CD4-positive, alpha-beta T cell (primary cell): ENCODE measurements at regions not wholly inside any gene's neighbourhood (a gene's known extent, or its start where the extent isn't known, plus 50 kb on each side); places are given as distances from the start of the nearest gene placed in this dataset.
"Not testable (repeated sequence)": the region's sequence is repeated elsewhere in the genome, so short reads cannot be mapped to it uniquely, and the experiment has no call there.

Experiments
- ATAC-seq: fragments of 200-7000 bp; cut with Tn5 transposase; one replicate; pipeline ENCODE4 v1.10.0; 2022; ENCODE audit warnings: mild to moderate bottlenecking; ENCODE audit not compliant: poor library complexity
- CTCF ChIA-PET: fragments of 350-600 bp; sonication (Branson Sonifier 250); formaldehyde crosslinking; loops from one replicate; lab custom pipeline; 2021; ENCODE audit warnings: antibody characterized with exemption, inconsistent platforms; lab: Charles Lee
- POLR2A ChIA-PET: fragments of 350-600 bp; sonication (Branson Sonifier 250); formaldehyde crosslinking; loops from one replicate; lab custom pipeline; 2021; ENCODE audit warnings: antibody characterized with exemption, inconsistent platforms; lab: Charles Lee
- DNase-seq, 14 experiments: peaks; one replicate each; pipeline ENCODE4 v3.0.0-alpha.2; 2013 to 2020; ENCODE audit warnings: mixed read lengths in 2 of 14
- H3K27ac ChIP-seq, 2 donors: one replicate each; pipeline versions ENCODE4 v1.5.1 to v1.7.0; 2013; ENCODE audit warnings: low read length in 2 of 2, low read depth in 1 of 2, mild to moderate bottlenecking in 1 of 2
- H3K27me3 ChIP-seq, 2 experiments: 1 replicate in 1 of 2; 2 replicates in 1 of 2; pipeline versions ENCODE4 v1.6.1 to v1.7.0; 2013; ENCODE audit warnings: low read length in 2 of 2, control low read depth in 1 of 2, mild to moderate bottlenecking in 1 of 2, moderate library complexity in 1 of 2; ENCODE audit not compliant: insufficient read depth in 2 of 2, control insufficient read depth in 1 of 2
- H3K36me3 ChIP-seq: one replicate; pipeline ENCODE4 v1.6.1; 2013; ENCODE audit warnings: low read length, control low read depth; ENCODE audit not compliant: insufficient read depth
- H3K4me1 ChIP-seq: one replicate; pipeline ENCODE4 v1.6.1; 2013; ENCODE audit warnings: low read length, control low read depth; ENCODE audit not compliant: insufficient read depth
- H3K4me3 ChIP-seq: one replicate; pipeline ENCODE4 v1.5.1; 2013; ENCODE audit warnings: mild to moderate bottlenecking, low read length, moderate library complexity
- H3K9me3 ChIP-seq, 2 experiments: 1 replicate in 1 of 2; 2 replicates in 1 of 2; pipeline versions ENCODE4 v1.6.1 to v1.7.0; 2013; ENCODE audit warnings: low read length in 2 of 2, mild to moderate bottlenecking in 2 of 2, control low read depth in 1 of 2, moderate library complexity in 1 of 2; ENCODE audit not compliant: control insufficient read depth in 1 of 2, insufficient read depth in 1 of 2
- H3K27ac Mint-ChIP-seq: one replicate; pipeline ENCODE4 v1.8.0; 2020; ENCODE audit warnings: mixed read lengths
- H3K27me3 Mint-ChIP-seq: one replicate; pipeline ENCODE4 v1.8.0; 2021; ENCODE audit warnings: mixed read lengths
- H3K36me3 Mint-ChIP-seq: one replicate; pipeline ENCODE4 v1.8.0; 2021; ENCODE audit warnings: low read depth, mixed read lengths
- H3K4me1 Mint-ChIP-seq: one replicate; pipeline ENCODE4 v1.8.0; 2021; ENCODE audit warnings: low read depth, mixed read lengths
- H3K4me3 Mint-ChIP-seq: one replicate; pipeline ENCODE4 v1.8.0; 2020; ENCODE audit warnings: mild to moderate bottlenecking, mixed read lengths
- H3K9me3 Mint-ChIP-seq: one replicate; pipeline ENCODE4 v1.8.0; 2020; ENCODE audit warnings: mixed read lengths
- CTCF ChIP-seq: fragments of 200-600 bp; IDR thresholded peaks from one replicate; pipeline ENCODE4 v1.8.0; 2022; ENCODE audit warnings: antibody characterized with exemption, mild to moderate bottlenecking
- intact Hi-C, 2 experiments: fragments of 100-400 bp; cut with DNase I in 1 of 2; cut with micrococcal nuclease in 1 of 2; formaldehyde crosslinking; loops; one replicate each; pipeline versions ENCODE4 v1.15.1 to v1.9.0; 2023 to 2025; cut with DNase I, micrococcal nuclease

- Mint-ChIP-seq H3K27ac (no peak overlapping the region), H3K4me3 (no peak overlapping the region), H3K4me1 (no peaks in the 10 kb centered on the region), H3K9me3 (peaks cover 3% of the 10 kb centered on the region), H3K27me3 (no peaks in the 10 kb centered on the region), H3K36me3 (no peaks in the 10 kb centered on the region)
- Histone ChIP-seq H3K4me1 (no peaks in the 10 kb centered on the region), H3K9me3 (no peaks in the 10 kb centered on the region), H3K27me3 (no peaks in the 10 kb centered on the region), H3K4me3 (no peak overlapping the region), H3K27ac (no peak overlapping the region), H3K36me3 (no peaks in the 10 kb centered on the region)
- ChIA-PET CTCF (no interaction called here), POLR2A (no interaction called here)
- ATAC-seq = no peak
- intact Hi-C loops = no loop called here
- TF ChIP-seq CTCF = no peak
- no peak for DNase-seq
Observed at GRCh38 chr5:6244339-6244714, 134.0 kb downstream of the MED10 start.

GRCh38 chr5:6243706-6244338, 134.5 kb downstream of the MED10 start:
- Mint-ChIP-seq H3K4me3 (no peak overlapping the region), H3K27ac (no peak overlapping the region), H3K9me3 (peaks cover 4% of the 10 kb centered on the region), H3K36me3 (no peaks in the 10 kb centered on the region), H3K4me1 (no peaks in the 10 kb centered on the region), H3K27me3 (peaks cover 2% of the 10 kb centered on the region)
- no peak for DNase-seq
- intact Hi-C loops = no loop called here
- Histone ChIP-seq H3K4me1 (no peaks in the 10 kb centered on the region), H3K27ac (no peak overlapping the region), H3K4me3 (no peak overlapping the region), H3K36me3 (no peaks in the 10 kb centered on the region), H3K27me3 (no peaks in the 10 kb centered on the region), H3K9me3 (no peaks in the 10 kb centered on the region)
- POLR2A ChIA-PET = no interaction called here
- ATAC-seq = no peak
- CTCF ChIA-PET = no interaction called here
- no peak for TF ChIP-seq CTCF

GRCh38 chr5:6241056-6241455, 137.3 kb downstream of the MED10 start:
- H3K36me3 Mint-ChIP-seq, H3K9me3 Mint-ChIP-seq, H3K27me3 ChIP-seq, H3K9me3 ChIP-seq, H3K4me1 ChIP-seq, ATAC-seq, H3K27ac ChIP-seq, H3K36me3 ChIP-seq, intact Hi-C loops, DNase-seq, H3K4me3 Mint-ChIP-seq, H3K27ac Mint-ChIP-seq, H3K4me1 Mint-ChIP-seq, H3K4me3 ChIP-seq, CTCF ChIA-PET, POLR2A ChIA-PET, H3K27me3 Mint-ChIP-seq: not testable (repeated sequence)

GRCh38 chr5:6236858-6237481, 141.4 kb downstream of the MED10 start:
- no peaks in the 10 kb centered on the region for H3K4me1 Mint-ChIP-seq
- Histone ChIP-seq H3K9me3 (no peaks in the 10 kb centered on the region), H3K4me3 (no peak overlapping the region), H3K27ac (no peak overlapping the region), H3K36me3 (no peaks in the 10 kb centered on the region), H3K4me1 (no peaks in the 10 kb centered on the region), H3K27me3 (no peaks in the 10 kb centered on the region)
- H3K4me3 Mint-ChIP-seq = no peak overlapping the region
- ChIA-PET POLR2A (no interaction called here), CTCF (no interaction called here)
- no peaks in the 10 kb centered on the region for H3K36me3 Mint-ChIP-seq
- no peak for ATAC-seq
- no peak for DNase-seq
- intact Hi-C loops = no loop called here
- H3K27me3 Mint-ChIP-seq = peaks cover 8% of the 10 kb centered on the region
- TF ChIP-seq CTCF = no peak
- no peak overlapping the region for H3K27ac Mint-ChIP-seq
- peaks cover 5% of the 10 kb centered on the region for H3K9me3 Mint-ChIP-seq
